ENCODE measurements at regions not wholly inside any gene's neighbourhood (a gene's known extent, or its start where the extent isn't known, plus 50 kb on each side); places are given as distances from the start of the nearest gene placed in this dataset.

GRCh38 chr14:38116895-38117294 lies 90.8 kb upstream of the SSTR1 start:
- no peaks in the 10 kb centered on the region for H3K36me3 ChIP-seq
- H3K27me3 ChIP-seq: no peaks in the 10 kb centered on the region
- no peak overlapping the region for H3K4me3 ChIP-seq
- H4K20me1 ChIP-seq: no peaks in the 10 kb centered on the region
- no peak overlapping the region for H3K27ac ChIP-seq
- H3K4me1 ChIP-seq: peaks cover 0 to 7% (median 2%) of the 10 kb centered on the region in 10 experiments; a peak in 3 of 20 replicates
- no peak overlapping the region for H3K4me2 ChIP-seq
- H3K9ac ChIP-seq: no peak overlapping the region
- no peak for TF ChIP-seq Cebpa-rat (IDR thresholded peaks at IDR 0.05)
- peaks cover 0 to 6% (median 5%) of the 10 kb centered on the region in 11 experiments; a peak in 2 of 22 replicates for H3K9me3 ChIP-seq (replicated peaks in 1 of 11)

- H3K27me3 ChIP-seq: no peaks in the 10 kb centered on the region
- H3K4me3 ChIP-seq: no peak overlapping the region
- peaks cover 0 to 24% (median 11%) of the 10 kb centered on the region in 10 experiments; a peak in 16 of 20 replicates for H3K4me1 ChIP-seq
- no peak overlapping the region for H3K4me2 ChIP-seq
- H3K9me3 ChIP-seq (replicated peaks in 1 of 11): peaks cover 0 to 6% (median 5%) of the 10 kb centered on the region in 11 experiments; a peak in 2 of 22 replicates
- H3K36me3 ChIP-seq: no peaks in the 10 kb centered on the region
- no peak overlapping the region for H3K27ac ChIP-seq
- no peak overlapping the region for H3K9ac ChIP-seq
- no peaks in the 10 kb centered on the region for H4K20me1 ChIP-seq
- no peak for TF ChIP-seq Cebpa-rat (IDR thresholded peaks at IDR 0.05)
Observed at GRCh38 chr14:38120109-38120508, 87.6 kb upstream of the SSTR1 start.

- Histone ChIP-seq H3K27ac (no peak overlapping the region; a peak in 1 of 22 replicates), H3K36me3 (no peaks in the 10 kb centered on the region), H3K9ac (no peak overlapping the region), H3K4me1 (peaks cover 0 to 34% (median 19%) of the 10 kb centered on the region in 10 experiments; a peak in 16 of 20 replicates), H3K4me2 (peak overlapping the region in 7 of 11 experiments; percentile 7 to 44 (median 30); a peak in 9 of 22 replicates), H3K4me3 (no peak overlapping the region), H3K27me3 (no peaks in the 10 kb centered on the region), H3K9me3 (replicated peaks in 1 of 11) (peaks cover 0 to 6% (median 5%) of the 10 kb centered on the region in 11 experiments; a peak in 2 of 22 replicates), H4K20me1 (no peaks in the 10 kb centered on the region)
- no peak for TF ChIP-seq Cebpa-rat (IDR thresholded peaks at IDR 0.05)
Observed at GRCh38 chr14:38121320-38122020, 86.2 kb upstream of the SSTR1 start.

GRCh38 chr14:38122241-38122640 lies 85.5 kb upstream of the SSTR1 start:
- no peaks in the 10 kb centered on the region for H4K20me1 ChIP-seq
- no peaks in the 10 kb centered on the region for H3K27me3 ChIP-seq
- H3K36me3 ChIP-seq: no peaks in the 10 kb centered on the region
- no peak overlapping the region for H3K9ac ChIP-seq
- H3K4me3 ChIP-seq: no peak overlapping the region
- peaks cover 0 to 6% (median 5%) of the 10 kb centered on the region in 11 experiments; a peak in 2 of 22 replicates for H3K9me3 ChIP-seq (replicated peaks in 1 of 11)
- H3K4me1 ChIP-seq: peaks cover 0 to 34% (median 19%) of the 10 kb centered on the region in 10 experiments; a peak in 16 of 20 replicates
- no peak for TF ChIP-seq Cebpa-rat (IDR thresholded peaks at IDR 0.05)
- no peak overlapping the region; a peak in 1 of 22 replicates for H3K4me2 ChIP-seq
- H3K27ac ChIP-seq: no peak overlapping the region

- peak overlapping the region in 8 of 11 experiments; percentile 30 to 57 (median 53); a peak in 15 of 22 replicates for H3K4me2 ChIP-seq
- H3K9ac ChIP-seq: no peak overlapping the region
Observed at GRCh38 chr14:38124506-38124905, 83.2 kb upstream of the SSTR1 start.

GRCh38 chr14:38125481-38126037 lies 82.1 kb upstream of the SSTR1 start:
- H3K4me2 ChIP-seq: peak overlapping the region in 10 of 11 experiments; percentile 8 to 57 (median 46); a peak in 17 of 22 replicates
- no peaks in the 10 kb centered on the region for H3K27me3 ChIP-seq
- no peak overlapping the region for H3K4me3 ChIP-seq
- H3K9me3 ChIP-seq (replicated peaks in 1 of 11): no peaks in the 10 kb centered on the region
- H3K27ac ChIP-seq: 0 out of 22 replicates have a peak overlapping the region, but pooled peaks of 1 of the 11 experiments have one; percentile 12
- peaks cover 0 to 34% (median 19%) of the 10 kb centered on the region in 10 experiments; a peak in 16 of 20 replicates for H3K4me1 ChIP-seq
- H3K36me3 ChIP-seq: no peaks in the 10 kb centered on the region
- no peak for TF ChIP-seq Cebpa-rat (IDR thresholded peaks at IDR 0.05)
- no peaks in the 10 kb centered on the region for H4K20me1 ChIP-seq
- no peak overlapping the region for H3K9ac ChIP-seq

More at GRCh38 chr14:38124506-38124905, 83.2 kb upstream of the SSTR1 start:
- H4K20me1 ChIP-seq: no peaks in the 10 kb centered on the region
- H3K4me3 ChIP-seq: no peak overlapping the region
- no peaks in the 10 kb centered on the region for H3K9me3 ChIP-seq (replicated peaks in 1 of 11)
- no peaks in the 10 kb centered on the region for H3K27me3 ChIP-seq
- no peak for TF ChIP-seq Cebpa-rat (IDR thresholded peaks at IDR 0.05)
- peaks cover 0 to 34% (median 19%) of the 10 kb centered on the region in 10 experiments; a peak in 16 of 20 replicates for H3K4me1 ChIP-seq
- H3K36me3 ChIP-seq: no peaks in the 10 kb centered on the region
- no peak overlapping the region for H3K27ac ChIP-seq

GRCh38 chr14:38127356-38127755 lies 80.3 kb upstream of the SSTR1 start:
- Histone ChIP-seq H3K27me3 (no peaks in the 10 kb centered on the region), H3K4me1 (peaks cover 0 to 25% (median 17%) of the 10 kb centered on the region in 10 experiments; a peak in 16 of 20 replicates), H4K20me1 (no peaks in the 10 kb centered on the region), H3K36me3 (no peaks in the 10 kb centered on the region), H3K4me2 (no peak overlapping the region), H3K9me3 (replicated peaks in 1 of 11) (no peaks in the 10 kb centered on the region), H3K4me3 (no peak overlapping the region), H3K9ac (no peak overlapping the region), H3K27ac (no peak overlapping the region)
- no peak for TF ChIP-seq Cebpa-rat (IDR thresholded peaks at IDR 0.05)

- Histone ChIP-seq H3K4me3 (no peak overlapping the region), H4K20me1 (no peaks in the 10 kb centered on the region), H3K36me3 (no peaks in the 10 kb centered on the region), H3K4me2 (no peak overlapping the region), H3K9ac (no peak overlapping the region), H3K27me3 (no peaks in the 10 kb centered on the region), H3K4me1 (peaks cover 0 to 25% (median 17%) of the 10 kb centered on the region in 10 experiments; a peak in 16 of 20 replicates), H3K27ac (no peak overlapping the region), H3K9me3 (replicated peaks in 1 of 11) (no peaks in the 10 kb centered on the region)
- TF ChIP-seq Cebpa-rat (IDR thresholded peaks at IDR 0.05): no peak
Observed at GRCh38 chr14:38127784-38128183, 79.9 kb upstream of the SSTR1 start.

GRCh38 chr14:38128640-38129039 lies 79.1 kb upstream of the SSTR1 start:
- H3K4me2 ChIP-seq: no peak overlapping the region
- no peaks in the 10 kb centered on the region for H4K20me1 ChIP-seq
- no peak for TF ChIP-seq Cebpa-rat (IDR thresholded peaks at IDR 0.05)
- no peak overlapping the region for H3K9ac ChIP-seq
- no peaks in the 10 kb centered on the region for H3K27me3 ChIP-seq
- H3K36me3 ChIP-seq: no peaks in the 10 kb centered on the region
- H3K9me3 ChIP-seq (replicated peaks in 1 of 11): no peaks in the 10 kb centered on the region
- no peak overlapping the region for H3K27ac ChIP-seq
- no peak overlapping the region for H3K4me3 ChIP-seq
- peaks cover 0 to 25% (median 17%) of the 10 kb centered on the region in 10 experiments; a peak in 16 of 20 replicates for H3K4me1 ChIP-seq
